AG10803 (cell line): ENCODE measurements at regions not wholly inside any gene's neighbourhood (a gene's known extent, or its start where the extent isn't known, plus 50 kb on each side); places are given as distances from the start of the nearest gene placed in this dataset.

Experiments
- DNase-seq: peaks from one replicate; pipeline ENCODE4 v3.0.0; 2010; ENCODE audit warnings: low read depth
- H3K4me3 ChIP-seq: 2 replicates; pipeline ENCODE4 v1.5.1; 2011; ENCODE audit warnings: mild to moderate bottlenecking, low read length, control low read depth
- TF ChIP-seq, protein P1 (sequence below): conservative IDR thresholded peaks from 2 replicates; pipeline ENCODE4 v1.5.1; 2011; ENCODE audit warnings: mild to moderate bottlenecking, low read length, control low read depth, inconsistent platforms

DNA sequence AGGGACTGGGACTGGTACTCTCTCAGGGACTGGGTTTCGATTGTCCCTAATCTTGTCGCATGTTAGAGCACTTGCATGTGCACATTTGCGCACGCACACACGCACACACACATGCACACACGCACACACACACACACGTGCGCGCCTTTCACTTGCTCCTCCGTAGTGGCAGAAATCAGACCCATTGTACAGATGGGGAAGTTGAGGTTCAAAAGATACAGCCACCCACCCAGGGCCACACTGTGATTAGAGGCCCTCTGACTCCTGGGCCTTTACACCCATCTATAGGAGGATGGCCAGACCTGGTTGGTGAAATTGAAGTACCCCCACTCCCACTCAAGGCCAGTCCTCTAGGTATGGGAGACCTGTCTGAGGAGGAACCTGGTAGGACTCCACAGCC is 167.8 kb upstream of the LHX5 start:
- TF ChIP-seq, protein P1, sequence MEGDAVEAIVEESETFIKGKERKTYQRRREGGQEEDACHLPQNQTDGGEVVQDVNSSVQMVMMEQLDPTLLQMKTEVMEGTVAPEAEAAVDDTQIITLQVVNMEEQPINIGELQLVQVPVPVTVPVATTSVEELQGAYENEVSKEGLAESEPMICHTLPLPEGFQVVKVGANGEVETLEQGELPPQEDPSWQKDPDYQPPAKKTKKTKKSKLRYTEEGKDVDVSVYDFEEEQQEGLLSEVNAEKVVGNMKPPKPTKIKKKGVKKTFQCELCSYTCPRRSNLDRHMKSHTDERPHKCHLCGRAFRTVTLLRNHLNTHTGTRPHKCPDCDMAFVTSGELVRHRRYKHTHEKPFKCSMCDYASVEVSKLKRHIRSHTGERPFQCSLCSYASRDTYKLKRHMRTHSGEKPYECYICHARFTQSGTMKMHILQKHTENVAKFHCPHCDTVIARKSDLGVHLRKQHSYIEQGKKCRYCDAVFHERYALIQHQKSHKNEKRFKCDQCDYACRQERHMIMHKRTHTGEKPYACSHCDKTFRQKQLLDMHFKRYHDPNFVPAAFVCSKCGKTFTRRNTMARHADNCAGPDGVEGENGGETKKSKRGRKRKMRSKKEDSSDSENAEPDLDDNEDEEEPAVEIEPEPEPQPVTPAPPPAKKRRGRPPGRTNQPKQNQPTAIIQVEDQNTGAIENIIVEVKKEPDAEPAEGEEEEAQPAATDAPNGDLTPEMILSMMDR = no peak
- no peak overlapping the region for H3K4me3 ChIP-seq
- DNase-seq = no peak

DNA sequence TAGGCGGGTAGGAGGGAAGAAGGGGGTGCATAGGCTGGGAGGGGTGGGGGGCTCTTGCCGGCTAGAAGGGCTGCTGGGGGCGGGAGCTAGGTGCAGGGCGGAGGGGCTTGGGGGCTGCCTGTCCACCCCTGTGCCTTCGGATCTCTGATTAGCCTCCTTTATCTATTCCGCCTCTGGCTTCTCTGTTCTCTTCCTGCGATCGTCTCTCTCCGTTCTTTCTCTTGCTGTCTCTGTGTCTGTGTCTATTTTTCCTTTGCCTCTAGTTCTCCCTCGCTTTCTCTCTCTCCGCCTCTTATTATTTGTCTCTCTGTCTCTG is 166.7 kb upstream of the LHX5 start:
- DNase-seq = no peak
- H3K4me3 ChIP-seq = no peak overlapping the region
- TF ChIP-seq, protein P1 = no peak

DNA sequence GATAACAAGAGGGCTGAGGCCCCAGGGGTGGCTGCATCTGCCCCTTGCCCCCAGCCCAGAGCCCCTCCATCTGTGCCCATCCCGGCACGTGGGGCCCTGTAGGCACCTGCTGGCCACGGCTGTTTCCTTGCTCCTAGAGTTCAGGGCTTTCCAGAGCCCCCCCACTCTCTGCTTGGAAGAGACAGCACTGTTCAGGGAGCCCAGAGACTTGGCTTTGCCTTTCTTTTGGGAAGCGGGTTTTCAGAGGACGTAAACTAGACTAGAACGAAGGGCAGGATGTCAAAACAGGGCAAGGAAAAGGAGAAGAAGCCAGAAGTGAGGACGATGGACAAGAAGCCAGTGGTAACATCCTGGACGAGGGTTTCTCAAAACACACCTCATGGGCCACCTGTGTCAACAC is 163.3 kb upstream of the LHX5 start:
- H3K4me3 ChIP-seq = no peak overlapping the region
- TF ChIP-seq, protein P1 = no peak
- DNase-seq = no peak

DNA sequence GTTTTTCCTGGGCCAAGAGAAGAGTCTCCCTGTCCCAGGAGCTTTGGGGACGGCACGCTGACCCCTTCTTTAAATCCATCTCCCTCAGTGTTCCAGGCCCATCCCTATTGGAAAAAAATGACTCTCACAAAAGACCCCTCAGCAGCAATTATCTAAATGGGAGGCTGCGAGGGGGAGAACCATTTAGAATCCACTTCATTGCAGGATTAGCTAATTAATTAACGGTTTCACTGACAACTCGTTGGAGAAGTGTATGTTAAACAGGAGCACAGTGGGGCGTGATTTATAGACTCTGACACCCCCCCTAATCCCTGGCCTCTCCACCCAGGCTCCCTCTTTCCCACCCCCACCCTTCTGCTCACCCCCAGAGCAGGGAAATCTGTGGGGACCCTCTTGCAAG is 162.8 kb upstream of the LHX5 start:
- DNase-seq = no peak
- TF ChIP-seq, protein P1 = no peak

DNA sequence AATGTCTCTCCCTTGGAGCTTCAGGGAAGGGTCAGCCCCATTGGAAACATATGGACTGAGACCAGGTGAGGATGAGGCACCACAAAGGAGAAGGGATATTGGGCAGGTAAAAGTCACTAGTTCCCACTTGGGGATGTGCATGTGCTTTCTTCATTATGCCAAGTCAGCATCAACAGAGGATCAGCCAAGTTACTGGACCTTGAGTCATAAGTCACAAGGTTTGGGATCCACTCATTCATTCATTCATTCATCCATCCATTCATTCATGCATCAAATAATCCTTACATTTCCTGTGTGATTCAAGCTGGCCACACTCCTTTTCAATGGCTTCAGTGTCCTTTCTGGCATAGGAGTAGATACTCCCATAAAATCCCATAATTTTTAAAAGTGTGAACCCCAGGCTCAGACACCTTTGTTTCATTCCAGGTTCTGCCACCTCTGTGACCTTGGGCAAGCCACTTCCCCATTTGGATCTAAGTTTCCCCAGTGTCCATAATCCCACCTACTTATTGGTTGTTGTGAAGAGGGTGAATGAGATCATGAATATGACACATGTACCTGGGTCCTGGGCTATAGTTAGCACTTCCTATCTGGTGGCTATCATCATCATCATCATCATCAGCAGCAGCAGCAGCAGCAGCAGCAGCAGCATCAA is 162.1 kb upstream of the LHX5 start:
- TF ChIP-seq, protein P1 = no peak
- no peak for DNase-seq

More for the DNA sequence above, 162.8 kb upstream of the LHX5 start:
- H3K4me3 ChIP-seq = no peak overlapping the region

DNA sequence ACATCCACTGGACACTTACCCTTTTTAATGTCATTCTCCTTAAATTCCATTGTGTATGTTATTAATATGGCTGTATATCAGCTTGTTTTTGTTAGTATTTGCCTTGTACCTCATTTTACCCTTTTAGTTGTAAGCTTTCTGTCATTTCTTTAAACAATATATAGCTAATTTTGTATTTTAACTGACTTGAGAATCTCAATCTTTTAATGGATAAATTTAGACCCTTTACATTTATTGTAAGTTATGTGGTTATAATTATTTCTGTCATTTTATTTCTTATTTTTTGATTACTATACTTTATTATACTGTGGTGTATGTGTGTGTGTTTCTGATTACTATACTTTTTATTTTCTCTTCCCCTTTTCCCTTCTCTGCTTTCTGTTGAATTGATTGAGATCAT is 159.0 kb upstream of the LHX5 start:
- DNase-seq = no peak
- H3K4me3 ChIP-seq = no peak overlapping the region
- TF ChIP-seq, protein P1 = no peak

More for the DNA sequence above, 162.1 kb upstream of the LHX5 start:
- no peak overlapping the region for H3K4me3 ChIP-seq

DNA sequence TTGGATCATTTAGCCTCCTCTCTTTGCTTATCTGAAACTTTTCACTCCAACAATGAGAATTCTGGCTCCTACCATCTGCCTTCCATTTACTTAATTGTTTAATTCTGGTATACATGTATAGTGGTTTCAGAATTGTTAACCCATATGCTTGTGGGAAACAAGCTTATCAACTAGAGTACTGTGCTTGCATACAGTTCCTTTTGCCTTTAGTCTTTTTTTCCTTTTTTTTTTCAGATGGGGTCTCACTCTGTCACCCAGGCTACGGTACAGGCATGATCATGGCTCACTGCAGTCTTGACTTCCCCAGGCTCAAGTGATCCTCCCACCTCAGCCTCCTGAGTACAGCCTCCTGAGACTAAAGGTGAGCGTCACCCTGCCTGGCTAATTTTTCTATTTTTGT is 153.8 kb upstream of the LHX5 start:
- no peak overlapping the region for H3K4me3 ChIP-seq
- TF ChIP-seq, protein P1 = no peak
- DNase-seq = no peak
